GM21723 (cell line): ENCODE measurements at regions not wholly inside any gene's neighbourhood (a gene's known extent, or its start where the extent isn't known, plus 50 kb on each side); places are given as distances from the start of the nearest gene placed in this dataset.
"Not testable (repeated sequence)": the region's sequence is repeated elsewhere in the genome, so short reads cannot be mapped to it uniquely, and the experiment has no call there.

Experiments
- ATAC-seq: cut with Tn5 transposase; IDR thresholded peaks from one replicate; pipeline ENCODE4 v1.9.1; 2021; ENCODE audit warnings: mild to moderate bottlenecking, moderate library complexity; ENCODE audit not compliant: unreplicated experiment

DNA sequence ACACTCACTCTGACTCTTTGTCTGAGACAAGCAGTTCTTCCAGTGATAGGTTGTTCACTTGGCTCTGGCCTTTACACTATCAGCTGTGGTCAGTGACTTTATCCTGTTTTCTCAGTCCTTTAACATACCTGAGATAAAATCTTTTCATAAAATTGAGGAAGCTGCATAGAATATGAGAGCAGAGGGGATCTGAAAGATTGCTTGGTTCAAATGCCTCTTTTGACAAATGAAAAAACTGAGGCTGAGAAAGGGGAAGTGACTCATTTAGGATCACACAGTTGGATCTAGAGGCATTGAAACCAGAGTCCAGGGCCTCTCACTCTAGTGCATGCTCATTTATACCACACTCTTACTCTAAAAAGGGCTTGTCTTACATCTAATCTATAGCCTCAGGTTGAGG is 277.0 kb upstream of the TBX18 start:
- ATAC-seq, result no peak

DNA sequence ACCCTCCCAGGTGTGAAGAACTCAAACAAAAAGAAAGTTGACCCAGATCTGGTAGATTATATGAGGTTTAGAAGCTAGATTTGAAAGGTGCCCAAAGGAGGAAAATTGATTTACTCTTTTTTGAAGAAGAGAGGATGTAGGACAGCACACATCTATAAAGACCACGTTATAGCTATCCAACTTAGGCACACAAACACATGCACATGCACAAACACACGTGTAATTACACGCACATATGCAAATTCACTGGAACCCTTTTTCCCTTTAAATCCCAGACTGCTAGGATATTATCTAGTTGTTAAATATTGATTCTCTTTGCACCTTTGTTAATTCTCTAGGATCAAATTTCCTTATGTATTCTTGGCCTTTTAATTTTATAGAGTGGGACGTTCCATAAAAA is 272.8 kb upstream of the TBX18 start:
- ATAC-seq, result no peak

DNA sequence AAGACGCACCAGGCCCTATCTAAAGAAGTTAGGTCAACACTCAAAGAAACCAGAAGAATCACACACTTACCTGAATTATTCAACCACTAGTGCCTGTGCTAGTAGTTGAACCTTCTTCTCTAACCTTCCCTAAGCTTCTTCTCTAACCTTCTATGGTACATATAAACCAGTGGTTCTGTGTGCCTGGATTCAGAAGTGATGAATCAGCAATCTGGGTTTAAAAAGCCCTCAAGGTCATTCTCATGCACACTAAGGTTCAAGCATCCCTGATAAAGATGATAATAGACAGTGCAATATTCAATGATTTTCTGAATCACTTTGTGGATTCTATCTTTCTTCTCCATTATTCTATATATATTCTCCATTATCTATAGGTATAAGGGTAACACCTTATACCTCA is 271.4 kb upstream of the TBX18 start:
- ATAC-seq, result no peak

DNA sequence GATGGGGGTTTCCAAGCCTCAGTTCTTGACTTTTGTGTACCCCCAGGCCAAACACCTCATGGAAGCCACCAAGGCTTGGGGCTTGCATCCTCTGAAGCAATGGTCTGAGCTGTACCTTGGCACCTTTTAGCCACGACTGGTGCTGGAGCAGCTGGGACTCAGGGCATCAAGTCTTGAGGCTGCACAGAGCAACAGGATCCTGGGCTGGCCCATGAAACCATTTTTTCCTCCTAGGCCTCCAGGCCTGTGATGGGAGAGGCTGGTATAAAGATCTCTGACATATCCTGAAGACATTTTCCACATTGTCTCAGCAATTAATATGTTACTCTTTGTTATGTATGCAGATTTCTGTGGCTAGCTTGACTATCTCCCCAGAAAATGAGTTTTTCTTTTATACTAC is 269.1 kb upstream of the TBX18 start:
- no peak for ATAC-seq

DNA sequence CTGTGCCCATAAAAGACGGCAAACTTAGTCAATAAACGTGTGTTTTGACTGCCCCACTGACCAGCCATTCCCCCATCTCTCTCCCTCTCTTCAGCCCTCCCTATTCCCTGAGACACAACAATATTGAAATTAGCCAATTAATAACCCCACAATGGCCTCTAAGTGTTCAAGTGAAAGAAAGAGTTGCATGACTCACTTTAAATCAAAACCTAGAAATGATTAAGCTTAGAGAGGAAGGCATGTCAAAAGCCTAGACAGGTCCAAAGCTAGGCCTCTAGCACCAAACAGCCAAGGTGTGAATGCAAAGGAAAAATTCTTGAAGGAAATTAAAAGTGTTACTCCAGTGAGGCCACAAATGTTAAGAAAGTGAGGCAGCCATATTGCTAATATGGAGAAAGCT is 261.6 kb upstream of the TBX18 start:
- no peak for ATAC-seq

DNA sequence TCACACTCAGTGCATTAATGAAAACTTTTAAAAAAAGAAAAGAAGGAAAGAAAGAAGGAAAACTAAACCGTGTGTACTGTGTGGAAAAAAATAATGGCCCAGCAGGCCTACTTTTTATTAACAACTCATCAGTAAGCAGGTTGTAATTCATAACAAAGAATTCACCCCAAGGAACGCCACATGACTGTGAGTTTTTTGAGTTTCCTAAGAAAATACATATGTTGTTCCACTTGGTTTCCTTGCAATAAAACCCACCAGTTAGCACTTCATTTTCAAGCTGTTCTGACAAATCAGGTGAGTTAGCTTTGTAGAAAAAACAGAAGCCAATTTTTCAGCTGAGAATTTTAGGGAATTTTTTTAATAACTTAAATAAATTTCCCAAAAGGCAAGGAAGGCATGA is 259.3 kb upstream of the TBX18 start:
- no peak for ATAC-seq

DNA sequence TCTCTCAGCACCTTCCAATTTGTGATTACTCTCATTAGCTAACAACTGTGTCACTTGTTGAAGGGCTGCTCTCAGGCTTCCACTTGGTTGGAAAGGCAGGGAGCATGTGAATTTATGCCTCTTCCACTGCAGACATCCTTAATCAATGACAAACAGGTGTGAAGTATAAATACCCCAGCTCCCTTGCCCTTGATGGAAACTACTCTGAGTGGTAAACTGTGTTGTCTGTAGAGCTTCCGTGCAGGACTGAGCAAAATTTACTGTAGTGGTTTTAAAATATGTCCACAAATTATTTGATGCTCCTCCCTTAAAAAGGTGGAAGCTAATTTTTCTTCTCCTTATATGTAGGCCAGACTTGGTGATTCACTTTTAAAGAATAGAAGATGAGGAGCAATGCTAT is 253.0 kb upstream of the TBX18 start:
- no peak for ATAC-seq

DNA sequence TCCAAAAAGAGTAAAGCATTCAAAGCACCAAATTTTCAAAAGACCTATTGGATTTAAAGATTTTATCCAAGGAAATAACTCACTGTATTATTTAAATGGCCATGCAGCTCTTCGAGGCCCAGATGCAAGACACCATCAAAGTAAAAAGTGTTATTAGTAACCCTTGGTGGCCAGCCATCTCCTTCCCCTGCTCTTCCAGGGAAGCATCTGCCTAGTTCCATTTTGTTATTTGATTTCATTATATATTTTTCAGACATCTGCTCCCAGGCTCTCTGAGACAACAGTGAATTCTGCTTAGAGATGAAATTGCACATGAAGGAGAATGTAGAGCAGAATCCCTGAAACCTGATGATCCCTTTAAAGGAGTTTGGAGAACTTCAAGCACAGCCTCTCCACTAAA is 252.3 kb upstream of the TBX18 start:
- ATAC-seq, result no peak

DNA sequence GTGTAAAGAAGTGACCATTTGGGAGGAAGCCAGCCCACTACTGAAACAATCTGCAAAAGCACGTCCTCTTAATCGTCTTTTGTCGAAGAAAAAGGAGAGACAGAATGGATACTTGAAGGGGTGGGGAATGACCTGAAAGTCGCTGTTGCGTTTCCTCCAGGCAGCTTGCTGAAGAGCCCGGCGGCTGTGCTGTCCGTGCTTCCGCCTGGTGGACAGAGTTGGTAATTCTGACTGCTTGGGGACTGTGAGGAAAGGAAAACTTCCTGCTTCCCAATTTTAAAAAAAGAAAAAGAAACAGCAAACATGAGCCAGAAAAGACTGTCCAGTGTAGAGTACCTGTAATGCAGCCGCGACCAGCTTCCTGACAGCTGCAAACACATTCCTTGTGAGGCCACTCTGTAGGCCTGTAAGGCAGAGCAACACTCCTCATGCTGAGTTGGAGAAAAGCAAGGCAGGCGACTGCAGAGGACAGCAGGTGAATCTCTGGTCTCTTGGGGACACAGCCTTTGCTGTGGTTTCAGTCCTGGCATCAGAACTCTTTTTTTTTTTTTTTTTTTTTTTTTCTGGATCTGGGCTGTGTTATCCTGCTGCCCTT is 251.1 kb upstream of the TBX18 start:
- peak; percentile 81 for ATAC-seq

DNA sequence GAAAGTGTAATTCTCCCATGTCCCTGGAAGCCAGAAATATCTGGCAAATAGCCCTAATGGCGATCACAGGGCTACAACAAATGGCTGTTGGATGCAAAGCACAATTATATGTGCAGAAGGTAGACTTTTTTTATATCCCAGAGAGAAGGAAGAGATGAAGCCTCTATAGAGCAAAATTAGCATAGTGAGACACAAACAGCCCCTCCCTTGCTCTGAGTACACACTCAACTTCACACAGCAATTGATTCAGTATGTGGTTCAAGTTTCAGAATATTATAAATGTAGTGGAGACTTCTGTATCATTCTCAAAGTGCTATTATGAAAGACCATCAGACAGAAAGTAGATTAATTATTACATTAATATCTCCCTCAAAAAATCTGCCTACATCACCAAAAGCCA is 246.5 kb upstream of the TBX18 start:
- ATAC-seq, result no peak

DNA sequence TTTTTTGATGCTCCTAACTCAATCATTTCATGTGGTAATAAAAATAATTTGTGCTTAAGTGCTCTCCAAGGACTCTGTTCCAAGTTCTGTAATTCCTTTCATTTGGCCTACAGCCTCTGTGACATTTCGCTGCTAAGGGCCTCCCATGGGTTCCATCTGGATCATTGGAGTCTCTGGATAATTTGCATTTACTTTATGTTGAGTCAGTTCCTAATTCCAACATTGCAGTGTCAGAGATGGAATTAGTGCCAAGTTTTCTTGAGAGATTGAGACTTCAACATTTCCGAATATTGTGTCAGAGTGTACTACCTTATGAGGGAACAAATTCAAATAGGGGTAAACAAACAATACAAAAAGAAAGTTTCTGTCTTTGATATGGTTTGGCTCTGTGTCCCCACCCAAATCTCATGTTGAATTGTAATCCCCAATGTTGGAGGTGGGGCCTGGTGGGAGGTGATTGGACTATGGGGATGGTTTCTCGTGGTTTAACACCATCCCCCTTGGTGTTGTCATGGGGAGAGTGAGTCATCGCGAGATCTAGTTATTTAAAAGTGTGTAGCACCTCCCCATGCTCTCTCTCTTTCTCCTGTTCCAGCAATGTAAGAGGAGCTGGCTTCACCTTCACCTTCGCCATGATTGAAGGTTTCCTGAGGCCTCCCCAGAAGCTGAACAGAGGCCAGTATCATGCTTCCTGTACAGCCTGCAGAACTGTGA is 244.1 kb upstream of the TBX18 start:
- no peak for ATAC-seq

DNA sequence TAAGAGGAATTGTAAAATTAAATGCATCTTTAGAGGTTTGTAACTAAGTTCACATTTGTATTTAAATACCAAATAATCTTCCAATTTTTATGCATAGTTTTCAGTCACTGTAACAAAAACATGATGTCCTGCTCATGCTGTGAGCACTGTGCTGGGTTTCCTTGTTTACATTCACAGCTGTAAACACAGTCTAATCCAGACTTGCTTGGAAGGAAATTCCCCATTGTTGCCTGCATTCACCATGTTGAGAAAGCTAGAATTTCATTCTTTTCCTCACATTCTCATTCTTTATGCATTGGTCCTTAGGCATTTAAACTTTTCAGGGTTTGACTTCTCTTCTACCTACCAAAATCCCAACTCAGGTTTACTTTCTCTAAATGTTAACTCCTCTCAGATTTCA is 242.0 kb upstream of the TBX18 start:
- ATAC-seq, result no peak

DNA sequence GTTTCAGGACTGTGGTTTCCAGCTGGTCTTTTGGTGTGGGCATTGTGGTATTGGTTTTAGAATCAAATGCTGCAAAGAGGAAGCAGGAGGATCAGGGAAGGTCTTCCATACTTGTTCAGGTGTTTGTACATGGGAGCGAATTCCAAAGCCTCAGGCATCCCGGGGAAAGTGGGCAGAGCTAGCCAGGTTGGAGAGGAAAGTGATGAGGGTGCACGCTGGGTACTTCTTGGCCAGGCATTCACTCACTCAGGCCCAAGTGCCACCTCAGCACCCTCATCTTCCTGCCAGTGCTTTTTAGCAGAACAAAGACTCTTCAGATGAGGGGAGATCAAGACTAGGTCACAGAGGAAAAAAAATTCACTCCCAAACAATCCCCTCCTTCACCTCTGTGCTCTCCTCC is 241.1 kb upstream of the TBX18 start:
- ATAC-seq, result no peak

DNA sequence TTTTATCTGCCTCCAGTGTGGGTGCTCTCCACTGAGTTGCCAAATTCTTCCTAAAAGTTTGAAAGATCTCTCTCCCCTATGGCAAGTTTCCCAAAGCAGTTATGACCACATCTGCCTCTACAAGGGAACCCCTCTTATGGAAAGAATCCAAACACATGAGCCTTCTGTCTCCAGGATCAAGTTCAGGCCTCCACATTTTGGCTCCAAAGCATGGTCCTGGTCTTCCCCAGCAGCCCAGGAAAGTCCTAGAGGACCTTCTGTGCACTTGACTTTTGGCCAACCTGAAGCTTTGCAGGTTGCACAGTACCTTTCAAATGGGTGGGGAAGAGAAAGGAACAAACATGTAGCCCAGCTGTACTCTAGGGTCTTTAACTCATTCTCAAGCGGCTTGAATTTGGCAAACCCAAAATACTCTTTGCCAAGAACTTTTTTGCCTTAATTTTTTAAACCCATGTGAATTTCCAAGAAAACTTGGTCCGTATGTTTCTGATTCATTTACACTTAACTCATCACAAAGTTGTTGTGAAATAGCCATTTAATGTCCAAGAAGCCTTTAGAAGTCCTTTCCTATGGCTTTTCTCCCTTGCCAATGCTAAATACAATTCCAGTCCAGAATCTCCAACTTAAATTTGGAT is 240.1 kb upstream of the TBX18 start:
- ATAC-seq, result no peak

DNA sequence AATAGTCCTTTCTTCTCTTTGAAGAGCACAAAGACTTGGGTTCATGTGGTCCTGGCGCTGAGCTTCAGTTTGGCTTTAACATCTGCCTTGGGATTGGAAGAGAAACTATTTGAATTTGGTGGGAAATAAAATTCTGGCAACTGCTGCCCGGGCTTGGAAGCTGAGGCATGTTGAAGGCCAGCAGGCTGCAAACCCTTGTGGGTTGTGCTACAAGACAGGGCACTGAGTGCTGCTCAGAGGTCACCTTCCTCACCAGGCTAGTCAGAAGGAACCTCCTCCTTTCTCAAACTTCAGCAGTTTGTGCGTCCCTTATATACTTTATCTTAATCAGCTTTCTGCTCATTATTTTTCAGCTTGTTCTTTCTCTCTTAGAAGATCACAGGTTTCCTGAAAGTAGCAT is 238.4 kb upstream of the TBX18 start:
- no peak for ATAC-seq

DNA sequence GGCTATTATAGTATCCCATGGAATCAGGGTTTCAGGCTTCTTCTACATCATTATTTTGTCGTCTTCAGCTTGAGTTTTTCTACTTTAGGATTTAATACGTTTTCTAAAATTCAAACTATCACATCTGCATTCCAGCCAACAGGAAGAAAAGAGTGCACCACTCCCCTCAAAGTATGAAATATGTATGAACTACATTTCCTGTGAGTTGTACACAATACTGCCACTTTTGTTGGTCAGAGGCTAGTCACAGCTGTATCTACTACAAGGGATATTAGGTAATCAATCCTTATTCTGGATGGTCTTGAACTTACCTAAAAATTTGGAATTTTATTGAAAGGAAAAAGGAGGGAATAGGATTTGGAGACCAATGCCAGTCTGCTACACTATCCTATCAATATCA is 235.6 kb upstream of the TBX18 start:
- ATAC-seq, result no peak

DNA sequence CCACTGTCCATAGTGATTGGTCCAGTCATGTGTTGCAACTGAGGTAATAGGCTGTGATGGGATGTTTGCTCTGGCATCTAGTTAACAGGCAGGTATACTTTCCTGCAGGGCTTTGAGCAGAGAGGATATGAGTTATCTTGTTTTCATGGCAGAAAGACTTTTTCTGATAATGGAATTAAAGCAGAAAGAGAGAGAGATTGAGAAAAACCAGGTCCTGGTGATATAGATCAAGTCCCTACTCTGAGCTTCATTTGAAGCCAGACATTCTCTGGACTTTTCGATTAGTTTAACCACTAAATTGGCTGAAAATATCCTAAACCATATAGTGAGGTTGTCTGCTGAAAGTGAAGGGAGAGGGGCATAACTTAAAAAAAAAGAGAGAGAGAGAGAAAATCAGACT is 233.8 kb upstream of the TBX18 start:
- ATAC-seq, result no peak

DNA sequence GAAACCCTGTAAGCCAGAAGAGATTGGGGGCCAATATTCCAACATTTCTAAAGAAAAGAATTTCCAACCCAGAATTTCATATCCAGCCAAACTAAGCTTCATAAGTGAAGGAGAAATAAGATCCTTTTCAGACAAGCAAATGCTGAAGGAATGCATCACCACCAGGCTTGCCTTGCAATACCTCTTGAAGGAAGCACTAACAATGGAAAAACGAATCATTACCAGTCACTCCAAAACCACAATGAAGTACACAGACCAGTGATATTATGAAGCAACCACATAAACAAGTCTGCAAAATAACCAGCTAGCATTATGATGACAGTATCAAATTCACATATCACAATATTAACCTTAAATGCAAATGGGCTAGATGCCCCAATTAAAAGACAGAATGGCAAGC is 224.4 kb upstream of the TBX18 start:
- not testable (repeated sequence) for ATAC-seq

DNA sequence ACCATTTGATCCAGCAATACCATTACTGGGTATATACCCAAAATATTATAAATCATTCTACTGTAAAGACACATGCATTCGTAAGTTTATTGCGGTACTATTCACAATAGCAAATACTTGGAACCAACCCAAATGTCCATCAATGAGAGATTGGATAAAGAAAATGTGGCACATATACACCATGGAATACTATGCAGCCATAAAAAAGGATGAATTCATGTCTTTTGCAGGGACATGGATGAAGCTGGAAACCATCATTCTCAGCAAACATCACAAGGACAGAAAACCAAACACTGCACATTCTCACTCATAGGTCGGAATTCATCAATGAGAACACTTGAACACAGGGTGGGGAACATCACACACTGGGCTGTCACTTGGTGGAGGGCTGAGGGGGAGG is 221.1 kb upstream of the TBX18 start:
- not testable (repeated sequence) for ATAC-seq

DNA sequence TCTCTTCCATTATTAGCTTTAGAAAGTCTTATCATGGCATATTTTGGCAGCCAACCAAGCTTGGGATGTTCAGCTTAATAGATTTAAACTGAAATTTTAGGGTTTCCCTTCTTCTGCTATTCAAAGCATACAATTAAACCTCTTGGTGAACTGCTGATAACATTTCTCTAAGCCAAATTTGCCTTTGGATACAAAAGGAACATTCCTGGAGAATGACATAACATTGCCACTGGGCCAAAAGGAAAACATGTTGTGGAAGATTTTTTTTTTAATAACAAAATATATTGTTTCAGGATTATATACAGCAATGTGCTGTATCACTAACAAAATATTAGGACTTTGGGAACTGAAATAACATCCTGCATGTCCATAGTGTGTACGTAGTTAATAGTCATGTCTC is 215.1 kb upstream of the TBX18 start:
- ATAC-seq, result no peak

DNA sequence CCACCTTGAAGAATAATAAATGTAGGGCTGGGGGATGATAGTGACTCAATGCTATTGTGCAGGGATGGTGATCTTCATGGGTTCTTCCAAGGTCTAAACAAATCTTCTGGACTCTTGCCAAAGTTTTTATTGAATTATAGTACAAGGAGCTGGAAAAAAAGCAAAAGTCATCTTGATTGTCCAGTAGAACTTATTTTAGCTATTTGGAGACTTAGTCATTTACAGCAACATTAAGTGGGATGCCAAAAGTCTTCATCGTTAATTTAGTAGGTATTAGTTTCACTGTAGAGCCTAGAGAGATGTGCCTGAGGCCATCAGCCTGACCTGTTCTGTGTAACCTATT is 212.9 kb upstream of the TBX18 start:
- ATAC-seq, result no peak

DNA sequence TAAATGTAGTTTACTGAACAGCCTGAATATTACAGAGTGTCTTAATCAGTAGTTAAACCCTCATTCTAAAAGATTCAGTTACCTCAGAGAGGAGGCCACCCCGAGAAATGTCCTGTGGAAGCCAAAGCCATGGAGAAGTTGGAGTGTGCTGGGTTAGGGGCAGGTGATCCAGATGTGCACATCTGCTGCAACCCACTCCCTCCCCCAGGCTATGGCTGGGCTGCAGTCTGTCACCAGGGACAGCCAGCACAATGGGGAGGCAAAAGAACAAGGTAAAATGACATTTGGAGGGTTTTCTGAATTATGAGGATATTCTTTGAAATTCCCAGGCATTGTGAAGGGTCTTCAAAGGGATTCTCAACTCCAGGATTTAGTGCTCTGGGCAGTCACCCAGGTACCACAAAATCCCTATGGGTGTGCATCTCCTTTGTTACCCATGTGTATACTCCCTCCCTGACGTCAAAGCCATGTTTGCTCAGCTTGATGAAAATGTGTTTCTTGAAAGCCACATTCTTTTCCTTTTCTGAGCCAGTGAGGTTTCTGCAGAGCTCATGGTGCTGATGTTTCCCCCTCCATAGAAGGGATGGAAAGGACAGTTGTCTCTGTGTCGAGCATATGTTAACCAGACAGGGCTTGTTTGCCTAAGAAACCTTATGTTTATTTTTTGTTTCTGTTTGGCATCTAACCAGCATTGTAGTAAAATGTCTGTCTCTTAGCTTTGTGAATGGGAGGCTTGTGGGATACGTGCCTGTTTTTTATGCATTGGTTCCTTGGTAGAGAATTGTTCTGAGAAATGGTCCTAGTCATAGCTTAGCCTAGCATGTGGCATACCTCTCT is 212.3 kb upstream of the TBX18 start:
- ATAC-seq, result no peak
